Esophagus (tissue), 2 donors: ENCODE measurements at regions not wholly inside any gene's neighbourhood (a gene's known extent, or its start where the extent isn't known, plus 50 kb on each side); places are given as distances from the start of the nearest gene placed in this dataset.
"Not testable (repeated sequence)": the region's sequence is repeated elsewhere in the genome, so short reads cannot be mapped to it uniquely, and the experiment has no call there.

Source experiments
- H3K27ac ChIP-seq, 2 donors: one replicate each; pipeline ENCODE4 v1.5.1; 2013; ENCODE audit warnings: low read depth in 2 of 2, mild to moderate bottlenecking in 2 of 2, inconsistent platforms in 1 of 2, low read length in 1 of 2, moderate library complexity in 1 of 2
- H3K27me3 ChIP-seq, 2 donors: one replicate each; pipeline ENCODE4 v1.6.1; 2013; ENCODE audit warnings: low read length in 2 of 2, control low read depth in 1 of 2, mild to moderate bottlenecking in 1 of 2; ENCODE audit not compliant: insufficient read depth in 2 of 2, control insufficient read depth in 1 of 2
- H3K36me3 ChIP-seq, 2 donors: one replicate each; pipeline ENCODE4 v1.6.1; 2013; ENCODE audit warnings: low read length in 1 of 2; ENCODE audit not compliant: control insufficient read depth in 2 of 2, insufficient read depth in 2 of 2
- H3K4me1 ChIP-seq, 2 donors: one replicate each; pipeline ENCODE4 v1.6.1; 2013; ENCODE audit warnings: low read length in 1 of 2; ENCODE audit not compliant: control insufficient read depth in 2 of 2, insufficient read depth in 2 of 2
- H3K4me3 ChIP-seq, 2 donors: one replicate each; pipeline ENCODE4 v1.5.1; 2013; ENCODE audit warnings: low read length in 2 of 2, mild to moderate bottlenecking in 2 of 2, low read depth in 1 of 2, moderate library complexity in 1 of 2
- H3K9me3 ChIP-seq, 2 donors: one replicate each; pipeline ENCODE4 v1.6.1; 2013; ENCODE audit warnings: mild to moderate bottlenecking in 2 of 2, low read depth in 1 of 2, low read length in 1 of 2, moderate library complexity in 1 of 2; ENCODE audit not compliant: control insufficient read depth in 2 of 2, insufficient read depth in 1 of 2
- WGBS, 2 donors: extraction: QIAGEN DNeasy Blood & Tissue Kit; methylation state at CpG; one replicate each; pipeline ENCODE4 v1.1.7; 2013; 5-methylcytosine and 5-hydroxymethylcytosine counted together
- donor health status: healthy with polysubstance abuse.
- donor health status: Bipolar disorder and iron deficiency.

- no peaks in the 10 kb centered on the region for H3K9me3 ChIP-seq
- H3K36me3 ChIP-seq: no peaks in the 10 kb centered on the region
- H3K4me3 ChIP-seq: no peak overlapping the region
- no peaks in the 10 kb centered on the region for H3K4me1 ChIP-seq
- H3K27ac ChIP-seq: no peak overlapping the region
- no peaks in the 10 kb centered on the region for H3K27me3 ChIP-seq
- 55 to 58% methylated on average over 5 of the region's 5 CpGs for WGBS, 2 donors
Observed at GRCh38 chr6:126888727-126889725, 229.4 kb upstream of the RSPO3 start.

GRCh38 chr6:126890055-126890454 lies 228.4 kb upstream of the RSPO3 start:
- H3K36me3 ChIP-seq: no peaks in the 10 kb centered on the region
- H3K4me3 ChIP-seq: no peak overlapping the region
- 82 to 89% methylated on average over 2 of the region's 2 CpGs for WGBS, 2 donors
- H3K27ac ChIP-seq: no peak overlapping the region
- H3K4me1 ChIP-seq: no peaks in the 10 kb centered on the region
- H3K9me3 ChIP-seq: no peaks in the 10 kb centered on the region
- H3K27me3 ChIP-seq: no peaks in the 10 kb centered on the region

GRCh38 chr6:126891158-126891557 lies 227.3 kb upstream of the RSPO3 start:
- Histone ChIP-seq H3K36me3 (no peaks in the 10 kb centered on the region), H3K27ac (no peak overlapping the region), H3K4me3 (no peak overlapping the region), H3K9me3 (no peaks in the 10 kb centered on the region), H3K4me1 (no peaks in the 10 kb centered on the region), H3K27me3 (no peaks in the 10 kb centered on the region)
- WGBS, 2 donors: 43 to 65% methylated on average over 1 of the region's 1 CpG

- H3K36me3 ChIP-seq, H3K27ac ChIP-seq, H3K4me1 ChIP-seq, H3K4me3 ChIP-seq, H3K27me3 ChIP-seq, H3K9me3 ChIP-seq: not testable (repeated sequence)
- 83 to 90% methylated on average over 5 of the region's 5 CpGs for WGBS, 2 donors
Observed at GRCh38 chr6:126892869-126893268, 225.6 kb upstream of the RSPO3 start.

GRCh38 chr6:126897758-126898157 lies 220.7 kb upstream of the RSPO3 start:
- WGBS, 2 donors: 69 to 73% methylated on average over 4 of the region's 4 CpGs
- no peaks in the 10 kb centered on the region for H3K27me3 ChIP-seq
- no peak overlapping the region for H3K4me3 ChIP-seq
- H3K36me3 ChIP-seq: no peaks in the 10 kb centered on the region
- no peak overlapping the region for H3K27ac ChIP-seq
- no peaks in the 10 kb centered on the region for H3K4me1 ChIP-seq
- H3K9me3 ChIP-seq: no peaks in the 10 kb centered on the region

- H3K27me3 ChIP-seq: no peaks in the 10 kb centered on the region
- no peak overlapping the region for H3K4me3 ChIP-seq
- 61 to 62% methylated on average over 1 of the region's 1 CpG for WGBS, 2 donors
- H3K36me3 ChIP-seq: no peaks in the 10 kb centered on the region
- H3K4me1 ChIP-seq: no peaks in the 10 kb centered on the region
- H3K27ac ChIP-seq: no peak overlapping the region
- no peaks in the 10 kb centered on the region for H3K9me3 ChIP-seq
Observed at GRCh38 chr6:126904176-126904575, 214.3 kb upstream of the RSPO3 start.

GRCh38 chr6:126905917-126906316 lies 212.6 kb upstream of the RSPO3 start:
- H3K27me3 ChIP-seq: no peaks in the 10 kb centered on the region
- no peaks in the 10 kb centered on the region for H3K9me3 ChIP-seq
- H3K4me3 ChIP-seq: no peak overlapping the region
- H3K27ac ChIP-seq: no peak overlapping the region
- no peaks in the 10 kb centered on the region for H3K36me3 ChIP-seq
- WGBS, 2 donors: 53 to 63% methylated on average over 4 of the region's 4 CpGs
- H3K4me1 ChIP-seq: no peaks in the 10 kb centered on the region

GRCh38 chr6:126907312-126907711 lies 211.2 kb upstream of the RSPO3 start:
- H3K27me3 ChIP-seq: no peaks in the 10 kb centered on the region
- no peaks in the 10 kb centered on the region for H3K9me3 ChIP-seq
- H3K4me3 ChIP-seq: no peak overlapping the region
- H3K4me1 ChIP-seq: no peaks in the 10 kb centered on the region
- H3K27ac ChIP-seq: no peak overlapping the region
- H3K36me3 ChIP-seq: no peaks in the 10 kb centered on the region
- 45 to 49% methylated on average over 1 of the region's 1 CpG for WGBS, 2 donors

GRCh38 chr6:126907996-126908395 lies 210.5 kb upstream of the RSPO3 start:
- H3K4me3 ChIP-seq: no peak overlapping the region
- H3K36me3 ChIP-seq: no peaks in the 10 kb centered on the region
- no peaks in the 10 kb centered on the region for H3K27me3 ChIP-seq
- H3K9me3 ChIP-seq: no peaks in the 10 kb centered on the region
- H3K4me1 ChIP-seq: no peaks in the 10 kb centered on the region
- 56 to 57% methylated on average over 5 of the region's 5 CpGs for WGBS, 2 donors
- H3K27ac ChIP-seq: no peak overlapping the region

GRCh38 chr6:126909493-126909892 lies 209.0 kb upstream of the RSPO3 start:
- Histone ChIP-seq H3K4me1 (no peaks in the 10 kb centered on the region), H3K36me3 (no peaks in the 10 kb centered on the region), H3K27ac (no peak overlapping the region), H3K27me3 (no peaks in the 10 kb centered on the region), H3K4me3 (no peak overlapping the region), H3K9me3 (no peaks in the 10 kb centered on the region)
- 47 to 48% methylated on average over 3 of the region's 3 CpGs for WGBS, 2 donors
